ENCODE measurements at regions not wholly inside any gene's neighbourhood (a gene's known extent, or its start where the extent isn't known, plus 50 kb on each side); places are given as distances from the start of the nearest gene placed in this dataset.

DNA sequence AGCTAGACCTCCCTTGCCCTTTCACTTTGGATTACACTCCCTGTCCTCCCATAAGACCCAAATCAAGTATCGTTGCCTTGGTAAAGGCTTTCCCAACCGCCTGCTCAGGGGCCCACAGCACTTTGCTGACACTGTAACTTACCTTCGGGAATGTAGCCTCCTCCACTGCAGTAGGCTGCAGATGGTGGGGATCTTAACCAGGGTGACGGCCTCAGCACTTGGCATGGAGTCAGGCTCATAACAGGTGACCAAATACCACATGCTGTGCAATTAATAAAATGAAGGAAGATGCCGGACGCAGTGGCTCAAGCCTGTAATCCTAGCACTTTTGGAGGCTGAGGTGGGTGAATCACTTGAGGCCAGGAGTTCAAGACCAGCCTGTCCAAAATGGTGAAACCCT, 88.7 kb upstream of the IRF2BP2 start:
- no peak for ATAC-seq
- no peaks in the 10 kb centered on the region for H3K9me3 ChIP-seq
- no peaks in the 10 kb centered on the region for H3K27me3 ChIP-seq
- no peaks in the 10 kb centered on the region for H3K36me3 ChIP-seq
- H3K4me1 ChIP-seq, result peaks cover 0 to 3% (median 0%) of the 10 kb centered on the region in 4 donors
- intact Hi-C loops (cut with DNase I), result no loop called here
- no peak overlapping the region for H3K4me3 ChIP-seq
- no peak overlapping the region for H3K27ac ChIP-seq
- 96% methylated on average over 6 of the region's 6 CpGs for WGBS (ENCODE audit: insufficient coverage, low coverage, low lambda C conversion rate, missing lambda C conversion rate)
- no peak for TF ChIP-seq POLR2A (IDR thresholded peaks at IDR 0.05)
- no peak for TF ChIP-seq CTCF (IDR thresholded peaks at IDR 0.05)
- no peak for DNase-seq

DNA sequence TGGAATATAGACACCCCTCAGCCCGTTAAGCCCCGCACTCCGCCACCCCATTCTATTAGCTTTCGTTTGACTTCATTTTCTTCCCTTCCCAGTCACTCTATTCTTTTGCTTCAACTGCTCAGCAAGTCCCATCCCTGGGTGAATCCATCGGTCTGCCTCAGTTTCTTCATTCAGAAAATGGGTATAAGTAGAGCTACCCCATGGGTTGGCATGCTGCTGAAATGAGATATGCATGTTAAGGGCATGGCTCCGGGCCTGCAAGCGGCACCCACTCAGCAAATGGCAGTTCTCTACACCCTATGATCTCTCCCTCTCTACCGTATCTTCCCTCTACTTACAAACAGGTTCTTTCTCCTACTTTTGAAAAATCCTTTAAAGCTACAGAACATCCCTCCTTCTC, 87.8 kb upstream of the IRF2BP2 start:
- TF ChIP-seq POLR2A (IDR thresholded peaks at IDR 0.05) (no peak), CTCF (IDR thresholded peaks at IDR 0.05) (no peak)
- Histone ChIP-seq H3K27ac (no peak overlapping the region), H3K4me3 (no peak overlapping the region), H3K9me3 (no peaks in the 10 kb centered on the region), H3K36me3 (no peaks in the 10 kb centered on the region), H3K27me3 (no peaks in the 10 kb centered on the region), H3K4me1 (peaks cover 0 to 3% (median 0%) of the 10 kb centered on the region in 4 donors)
- intact Hi-C loops (cut with DNase I), result no loop called here
- 97% methylated on average over 8 of the region's 8 CpGs for WGBS (ENCODE audit: insufficient coverage, low coverage, low lambda C conversion rate, missing lambda C conversion rate)
- DNase-seq, result no peak
- no peak for ATAC-seq

DNA sequence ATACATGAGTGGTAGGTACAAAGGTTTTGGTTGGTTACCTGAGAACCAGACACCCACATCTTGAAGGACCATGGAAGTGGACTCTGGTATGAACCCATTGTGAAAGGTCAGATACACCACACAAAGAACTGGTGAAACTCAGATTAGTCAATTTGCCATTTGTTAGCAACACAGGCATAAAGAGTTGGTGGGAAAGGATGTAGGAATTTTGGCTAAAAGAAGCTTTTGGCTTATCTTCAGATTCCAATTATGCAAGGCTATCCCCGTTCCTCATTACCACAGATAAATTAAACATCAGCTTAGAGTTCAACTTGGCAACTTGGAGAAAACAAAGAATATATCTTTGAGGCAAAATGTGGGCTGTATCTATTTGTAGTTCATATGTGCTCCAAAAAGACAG, 87.0 kb upstream of the IRF2BP2 start:
- intact Hi-C loops (cut with DNase I), result no loop called here
- ATAC-seq (no peak), DNase-seq (no peak)
- Histone ChIP-seq H3K9me3 (no peaks in the 10 kb centered on the region), H3K36me3 (no peaks in the 10 kb centered on the region), H3K27me3 (no peaks in the 10 kb centered on the region), H3K4me3 (no peak overlapping the region), H3K4me1 (peaks cover 0 to 3% (median 0%) of the 10 kb centered on the region in 4 donors), H3K27ac (no peak overlapping the region)
- WGBS (ENCODE audit: insufficient coverage, low coverage, low lambda C conversion rate, missing lambda C conversion rate), result 32% methylated on average over 1 of the region's 1 CpG
- TF ChIP-seq POLR2A (IDR thresholded peaks at IDR 0.05) (no peak), CTCF (IDR thresholded peaks at IDR 0.05) (no peak)

- peaks cover 0 to 3% (median 0%) of the 10 kb centered on the region in 4 donors for H3K4me1 ChIP-seq
- no peak overlapping the region for H3K4me3 ChIP-seq
- DNase-seq (no peak), ATAC-seq (no peak)
- no peaks in the 10 kb centered on the region for H3K27me3 ChIP-seq
- intact Hi-C loops (cut with DNase I), result no loop called here
- TF ChIP-seq CTCF (IDR thresholded peaks at IDR 0.05) (no peak), POLR2A (IDR thresholded peaks at IDR 0.05) (no peak)
- no peaks in the 10 kb centered on the region for H3K9me3 ChIP-seq
- H3K27ac ChIP-seq, result no peak overlapping the region
- 71% methylated on average over 5 of the region's 11 CpGs for WGBS (ENCODE audit: insufficient coverage, low coverage, low lambda C conversion rate, missing lambda C conversion rate)
- no peaks in the 10 kb centered on the region for H3K36me3 ChIP-seq
Observed at GRCh38 chr1:234696148-234696576, 86.2 kb upstream of the IRF2BP2 start.

DNA sequence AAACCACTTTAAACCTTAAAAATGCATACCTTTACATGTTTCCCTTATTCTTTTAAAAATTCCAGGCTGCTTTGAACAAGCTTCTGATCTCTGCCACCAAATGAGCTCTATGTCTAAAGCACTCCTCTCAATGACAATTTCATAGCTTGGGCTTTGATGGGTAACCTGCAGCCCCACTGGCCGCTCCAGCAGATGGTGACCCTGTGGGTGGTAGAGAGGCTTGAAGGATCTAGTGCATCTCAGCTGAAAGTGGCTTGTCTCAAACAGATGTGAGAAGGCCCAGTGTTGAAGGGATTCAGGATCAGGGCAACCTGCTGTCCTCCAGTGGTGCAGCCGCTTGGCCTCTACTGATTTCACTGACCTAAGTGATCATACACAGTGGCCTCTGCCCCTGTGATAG, 84.7 kb upstream of the IRF2BP2 start:
- no peak for DNase-seq
- no peaks in the 10 kb centered on the region for H3K36me3 ChIP-seq
- H3K9me3 ChIP-seq, result no peaks in the 10 kb centered on the region
- ATAC-seq, result peak in 1 of 4 donors; percentile 37
- no peak for TF ChIP-seq POLR2A (IDR thresholded peaks at IDR 0.05)
- TF ChIP-seq CTCF (IDR thresholded peaks at IDR 0.05), result no peak
- H3K4me1 ChIP-seq, result no peaks in the 10 kb centered on the region
- no peaks in the 10 kb centered on the region for H3K27me3 ChIP-seq
- H3K27ac ChIP-seq, result no peak overlapping the region
- intact Hi-C loops (cut with DNase I), result no loop called here
- WGBS (ENCODE audit: insufficient coverage, low coverage, low lambda C conversion rate, missing lambda C conversion rate), result 30% methylated on average over 1 of the region's 2 CpGs
- H3K4me3 ChIP-seq, result no peak overlapping the region
